ENCODE measurements at regions not wholly inside any gene's neighbourhood (a gene's known extent, or its start where the extent isn't known, plus 50 kb on each side); places are given as distances from the start of the nearest gene placed in this dataset.
A peak's percentile ranks its signal among the peaks of the same experiment; 100 is the strongest.
"Not testable (repeated sequence)": the region's sequence is repeated elsewhere in the genome, so short reads cannot be mapped to it uniquely, and the experiment has no call there.

DNA sequence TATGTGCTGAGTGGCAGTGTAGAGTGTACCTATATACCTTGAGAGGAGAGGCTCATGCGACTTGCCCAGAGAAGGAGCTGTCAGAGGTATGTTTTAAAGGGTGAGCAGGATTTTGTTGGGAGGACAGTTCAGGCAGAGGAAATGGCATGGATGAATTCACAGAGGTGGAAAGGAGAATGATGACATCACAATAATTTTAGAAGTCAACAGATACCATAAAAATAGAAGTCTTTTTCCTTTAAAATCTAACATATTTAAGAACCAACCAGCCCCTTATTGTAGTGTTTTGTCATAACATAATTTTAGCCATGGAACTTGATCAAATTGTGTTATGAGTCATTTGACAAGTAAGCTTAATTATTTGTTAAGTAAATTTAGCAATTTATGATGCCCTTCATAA is 538.1 kb upstream of the GYPC start:
- DNase-seq = no peak

DNA sequence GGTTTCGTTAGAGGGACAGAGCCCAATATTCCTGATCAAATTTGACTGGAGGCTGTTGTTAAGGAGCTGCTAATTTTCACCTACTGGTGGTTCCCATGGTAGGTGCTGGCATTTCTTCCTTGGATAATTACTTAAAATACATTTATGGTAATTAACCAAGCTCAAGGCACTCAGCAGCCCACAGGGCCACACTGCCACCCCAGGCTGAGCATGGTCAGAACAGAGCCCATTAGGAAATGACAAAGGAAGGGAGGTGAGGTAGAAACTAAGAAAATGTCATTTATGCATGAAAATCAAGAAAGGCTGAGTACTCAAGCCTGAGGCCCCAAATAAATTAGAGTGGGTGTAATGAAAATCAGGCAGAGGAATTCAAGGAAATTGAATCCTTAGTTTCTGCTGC is 510.2 kb upstream of the GYPC start:
- DNase-seq = no peak

- DNase-seq = no peak
Measured at GRCh38 chr2:126154256-126154785, 501.6 kb upstream of the GYPC start.

DNA sequence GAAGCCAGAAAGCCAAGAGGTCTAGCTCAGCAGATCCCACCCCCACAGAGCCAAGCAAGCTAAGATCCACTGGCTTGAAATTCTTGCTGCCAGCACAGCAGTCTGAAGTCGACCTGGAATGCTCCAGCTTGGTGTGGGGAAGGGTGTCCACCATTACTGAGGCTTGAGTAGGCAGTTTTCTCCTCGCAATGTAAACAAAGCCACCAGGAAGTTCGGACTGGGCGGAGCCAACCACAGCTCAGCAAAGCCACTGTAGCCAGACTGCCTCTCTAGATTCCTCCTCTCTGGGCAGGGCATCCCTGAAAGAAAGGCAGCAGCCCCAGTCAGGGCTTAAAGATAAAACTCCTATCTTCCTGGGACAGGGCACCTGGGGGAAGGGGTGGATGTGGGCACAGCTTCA is 495.0 kb upstream of the GYPC start:
- DNase-seq = not testable (repeated sequence)

DNA sequence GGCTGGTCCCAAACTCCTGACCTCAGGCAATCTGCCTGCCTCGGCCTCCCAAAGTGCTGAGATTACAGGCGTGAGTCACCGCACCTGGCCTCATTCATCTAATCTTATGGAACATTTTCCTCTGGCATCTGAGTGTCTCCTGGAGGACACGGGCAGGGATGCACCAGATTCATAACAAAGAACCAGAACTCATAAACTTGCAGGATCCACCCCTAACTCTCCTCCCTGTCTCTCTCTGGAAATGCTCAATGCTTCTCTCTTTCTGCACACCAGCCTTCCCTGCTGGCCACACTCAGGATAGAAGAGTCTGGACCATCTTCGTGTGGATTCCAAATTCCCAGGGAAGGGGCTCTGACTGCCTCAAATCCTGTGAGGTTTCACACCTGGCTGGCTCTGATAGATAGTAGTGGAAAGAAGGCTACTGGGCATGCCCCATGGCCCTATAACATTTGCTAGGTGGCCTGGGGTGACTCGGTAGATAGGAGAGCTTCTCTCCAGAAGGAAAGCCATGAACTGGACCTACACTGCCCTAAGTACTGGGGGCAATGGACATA is 483.2 kb upstream of the GYPC start:
- DNase-seq = no peak

DNA sequence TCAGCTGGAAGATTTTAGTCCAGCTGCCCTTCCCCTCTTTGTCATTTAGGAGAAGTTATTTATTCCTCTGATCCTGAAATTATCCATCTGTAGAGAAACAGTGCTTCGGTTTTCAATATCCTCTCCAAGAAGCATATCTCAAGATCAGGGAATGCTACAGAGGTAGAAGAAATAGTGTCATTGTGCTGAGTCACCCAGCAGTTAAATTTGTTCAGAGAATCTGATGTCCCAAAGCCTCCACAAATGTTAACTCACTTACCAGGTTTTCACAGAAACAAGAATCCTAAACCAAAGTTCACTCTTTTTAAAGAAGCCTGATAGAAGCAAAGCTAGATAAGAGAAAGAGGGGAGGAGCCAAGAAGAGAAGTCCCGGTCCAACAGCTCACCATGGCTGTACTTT is 480.7 kb upstream of the GYPC start:
- no peak for DNase-seq

DNA sequence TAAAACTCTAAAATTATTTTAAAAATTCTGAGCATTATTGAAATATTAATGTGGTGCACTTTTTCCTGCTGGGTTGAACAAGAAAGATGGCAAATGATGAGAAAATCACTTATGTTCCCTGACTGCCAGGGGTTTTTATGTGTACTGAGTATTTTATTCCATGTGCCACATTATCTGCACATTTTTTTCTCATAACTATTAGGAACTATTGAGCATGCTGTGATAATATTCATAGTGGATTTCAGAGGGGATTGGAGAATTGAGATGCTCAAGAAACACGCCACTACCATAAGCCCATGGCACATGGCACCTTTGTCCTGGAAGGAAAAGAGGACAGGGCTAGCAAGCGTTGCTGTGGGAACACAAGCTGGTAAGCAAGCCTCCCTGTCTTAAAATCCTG is 478.5 kb upstream of the GYPC start:
- DNase-seq = no peak

DNA sequence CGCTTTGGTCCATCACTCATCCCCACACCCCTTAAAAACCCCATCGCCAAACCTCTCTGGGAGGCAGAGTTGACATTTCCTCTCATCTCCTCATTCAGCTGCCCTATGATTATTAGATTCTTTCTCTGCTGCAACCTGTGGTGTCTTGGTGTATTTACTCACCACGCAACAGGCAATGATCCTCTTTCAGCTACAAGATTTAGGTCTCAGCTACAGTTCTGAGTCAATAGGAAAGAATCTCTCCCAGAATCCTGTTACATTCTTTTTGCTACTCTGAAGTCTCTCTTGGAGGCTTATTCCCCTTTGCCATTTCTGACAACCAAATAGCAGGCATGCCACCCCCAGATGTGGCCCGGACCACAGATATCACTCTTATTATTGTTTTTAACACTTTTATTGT is 468.3 kb upstream of the GYPC start:
- DNase-seq = no peak

GRCh38 chr2:126189527-126189926 is 466.4 kb upstream of the GYPC start:
- no peak for DNase-seq

DNA sequence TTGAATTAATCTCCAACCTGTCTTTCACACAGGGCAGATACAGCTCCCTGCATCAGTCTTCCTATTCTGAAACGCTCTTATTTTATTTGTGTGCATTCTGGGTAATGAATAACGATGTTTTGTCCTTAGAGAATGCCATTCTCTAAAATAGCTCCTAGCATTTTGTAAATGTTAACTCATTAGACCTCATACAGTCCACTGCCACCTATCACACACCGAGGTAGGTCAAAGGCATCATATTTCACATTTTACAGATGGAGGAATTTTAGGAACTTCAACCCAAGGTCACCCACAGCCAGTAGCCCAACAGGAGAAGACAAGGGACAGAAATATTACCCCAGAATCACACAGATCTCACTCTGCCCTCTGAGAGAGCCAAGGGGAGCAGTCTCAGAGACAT is 455.4 kb upstream of the GYPC start:
- DNase-seq = no peak

DNA sequence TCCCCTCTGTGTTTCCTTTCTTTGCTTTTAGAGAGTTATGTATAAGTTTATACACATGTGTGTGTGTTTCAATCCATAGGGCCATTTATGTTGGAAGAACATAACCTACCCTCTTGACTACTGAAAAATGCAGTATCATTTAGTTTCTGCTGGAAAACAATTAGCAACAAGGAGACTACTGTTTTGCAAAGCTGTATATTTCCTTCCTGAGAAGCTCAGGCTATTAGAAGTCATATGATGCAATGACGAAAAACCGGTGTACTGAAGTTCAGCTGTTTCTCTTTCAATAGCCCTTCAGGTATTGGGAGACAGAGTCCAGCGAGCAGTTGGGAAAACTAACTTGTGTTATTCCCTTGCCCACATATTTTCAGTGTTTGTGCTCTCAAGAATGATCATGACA is 447.7 kb upstream of the GYPC start:
- no peak for DNase-seq

DNA sequence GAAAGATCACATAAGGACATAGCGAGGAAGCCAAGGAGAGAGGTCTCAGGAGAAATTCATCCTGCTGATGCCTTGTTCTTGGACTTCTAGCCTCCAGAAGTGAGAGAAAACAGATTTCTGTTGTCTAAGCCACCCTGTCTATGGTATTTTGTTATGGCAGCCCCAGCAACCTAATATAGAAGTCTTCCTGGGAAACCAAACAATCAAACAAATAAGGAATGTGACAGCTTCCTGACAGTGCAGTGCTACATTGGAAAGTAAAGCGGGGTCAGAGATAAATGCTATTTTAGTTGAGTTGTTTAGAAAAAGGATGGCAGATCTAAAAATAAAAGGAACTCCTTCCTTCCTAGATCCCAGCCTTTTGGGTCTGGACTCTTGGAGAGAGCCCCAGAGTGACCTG is 443.2 kb upstream of the GYPC start:
- no peak for DNase-seq

GRCh38 chr2:126219081-126219480 is 436.9 kb upstream of the GYPC start:
- DNase-seq = no peak

DNA sequence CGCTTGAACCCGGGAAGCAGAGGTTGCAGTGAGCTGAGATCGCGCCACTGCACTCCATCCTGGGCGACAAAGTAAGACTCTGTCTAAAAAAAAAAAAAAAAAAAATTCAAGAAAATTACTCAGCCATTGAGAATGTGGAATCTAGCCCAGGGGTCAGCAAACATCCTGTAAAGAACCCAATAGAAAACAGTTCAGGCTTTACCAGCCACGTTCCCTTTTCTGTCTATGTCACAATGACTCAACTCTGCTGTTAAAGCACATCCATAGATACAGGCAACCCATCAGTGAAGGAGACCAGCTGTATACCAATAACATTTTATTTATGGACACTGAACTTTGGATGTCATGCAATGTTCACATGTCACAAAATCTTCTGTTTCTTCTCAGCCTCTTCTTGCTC is 435.6 kb upstream of the GYPC start:
- no peak for DNase-seq

DNA sequence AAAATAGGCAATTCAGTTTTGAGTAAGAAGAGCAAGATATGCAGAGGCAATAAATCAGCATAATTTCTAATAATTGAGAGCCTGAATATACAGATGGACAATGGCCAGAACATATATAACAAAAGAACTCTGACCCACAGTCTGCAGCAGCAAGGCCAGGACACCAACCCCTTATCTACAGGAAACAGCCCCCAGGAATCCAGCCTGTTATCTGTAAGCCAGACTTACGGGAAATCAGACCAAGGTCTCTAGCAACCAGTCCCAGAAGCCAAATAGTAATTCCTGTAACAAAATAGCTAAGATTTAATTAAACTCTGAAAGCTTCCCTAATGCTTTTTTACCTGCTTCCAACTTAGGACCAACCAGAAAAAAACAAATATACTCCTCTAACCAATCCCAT is 434.5 kb upstream of the GYPC start:
- DNase-seq = no peak

GRCh38 chr2:126222278-126222677 is 433.7 kb upstream of the GYPC start:
- no peak for DNase-seq

DNA sequence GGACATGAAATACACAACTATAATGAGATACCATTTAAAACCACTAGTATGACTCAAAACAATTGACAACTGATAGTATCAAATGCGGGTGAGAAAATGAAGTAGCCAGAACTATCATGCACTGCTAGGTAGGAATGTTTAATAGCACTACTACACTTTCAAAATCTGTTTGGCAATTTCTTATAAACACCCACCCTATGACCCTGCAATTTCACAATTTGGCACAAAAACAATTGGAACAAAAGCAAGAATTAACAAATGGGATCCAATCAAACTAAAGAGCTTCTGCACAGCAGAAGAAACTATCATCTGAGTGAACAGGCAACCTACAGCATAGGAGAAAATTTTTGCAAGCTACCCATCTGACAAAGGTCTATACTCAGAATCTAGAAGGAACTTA is 431.2 kb upstream of the GYPC start:
- DNase-seq = no peak

DNA sequence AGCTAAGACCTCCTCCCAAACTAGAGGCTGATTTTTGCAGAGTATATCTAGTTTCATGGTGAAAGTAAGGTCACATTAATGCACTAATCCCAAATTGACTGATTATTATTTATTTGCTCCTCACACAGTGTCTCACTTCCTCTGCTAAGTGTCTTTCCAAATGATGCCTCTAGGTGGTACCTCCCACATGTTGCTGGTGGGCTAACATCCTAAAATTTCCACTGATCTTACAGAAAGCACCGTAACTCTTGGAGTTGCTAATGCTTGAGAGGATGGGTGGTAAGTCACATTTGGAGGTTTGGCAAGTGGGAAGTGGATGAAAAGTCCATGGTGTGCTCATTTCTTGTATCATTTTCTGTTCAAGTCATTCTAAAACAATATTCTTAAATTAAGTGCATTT is 428.7 kb upstream of the GYPC start:
- DNase-seq = no peak

DNA sequence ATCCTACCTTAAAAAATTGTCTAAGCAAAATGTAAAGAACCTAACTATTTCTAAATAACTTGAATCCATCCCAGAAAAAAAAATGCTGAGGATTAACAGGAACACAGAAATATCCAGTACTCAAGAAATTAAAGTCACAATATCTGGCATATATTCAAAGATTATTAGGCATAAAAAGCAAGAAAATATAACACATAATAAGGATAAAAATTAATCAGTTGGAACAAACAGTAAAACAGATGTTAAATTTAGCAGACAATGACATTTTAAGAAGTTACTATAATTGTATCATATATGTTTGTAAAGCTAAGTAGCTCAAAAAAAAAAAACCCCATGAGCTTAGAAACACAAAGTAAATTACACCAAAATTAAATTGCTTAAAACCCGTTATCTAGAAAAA is 427.4 kb upstream of the GYPC start:
- DNase-seq = no peak

DNA sequence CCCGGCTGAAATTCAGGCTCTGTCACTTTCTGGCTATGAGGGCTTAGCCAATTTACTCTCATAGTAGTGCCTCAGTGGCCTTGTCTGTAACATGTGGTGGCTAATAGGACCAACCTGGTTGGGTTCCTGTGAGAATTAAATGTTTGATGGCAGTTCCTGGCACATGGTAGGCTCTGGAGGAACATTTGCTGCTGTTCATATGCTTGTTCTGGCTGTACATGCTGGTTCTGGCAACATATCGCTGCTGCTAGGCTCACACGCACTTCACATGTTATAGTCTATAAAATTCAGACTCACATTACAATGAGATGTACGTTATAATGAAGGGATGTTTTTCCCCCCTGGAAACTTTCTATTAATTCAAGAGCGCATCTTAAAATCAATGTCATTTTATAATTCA is 417.7 kb upstream of the GYPC start:
- no peak for DNase-seq

GRCh38 chr2:126239320-126239955 is 416.5 kb upstream of the GYPC start:
- no peak for DNase-seq

GRCh38 chr2:126241001-126241400 is 415.0 kb upstream of the GYPC start:
- no peak for DNase-seq

DNA sequence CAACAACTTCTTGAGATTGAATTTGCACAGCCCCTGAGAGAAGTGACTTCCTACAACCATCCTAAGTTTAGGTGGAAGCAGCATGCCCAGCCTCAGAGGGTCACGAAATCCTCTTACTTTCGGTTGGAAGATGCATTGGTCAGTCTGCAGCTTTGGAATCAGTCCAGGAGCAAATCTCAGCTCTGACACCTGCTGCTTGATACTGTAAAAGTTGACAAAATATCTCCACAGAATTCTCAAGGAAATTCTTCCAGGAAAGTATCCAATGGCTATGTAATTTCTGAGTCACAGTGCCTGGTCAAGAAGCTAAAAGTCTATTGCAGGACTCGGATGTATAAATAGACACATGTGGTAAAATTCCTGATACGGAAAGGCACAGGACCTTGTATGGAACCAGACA is 414.5 kb upstream of the GYPC start:
- no peak for DNase-seq

DNA sequence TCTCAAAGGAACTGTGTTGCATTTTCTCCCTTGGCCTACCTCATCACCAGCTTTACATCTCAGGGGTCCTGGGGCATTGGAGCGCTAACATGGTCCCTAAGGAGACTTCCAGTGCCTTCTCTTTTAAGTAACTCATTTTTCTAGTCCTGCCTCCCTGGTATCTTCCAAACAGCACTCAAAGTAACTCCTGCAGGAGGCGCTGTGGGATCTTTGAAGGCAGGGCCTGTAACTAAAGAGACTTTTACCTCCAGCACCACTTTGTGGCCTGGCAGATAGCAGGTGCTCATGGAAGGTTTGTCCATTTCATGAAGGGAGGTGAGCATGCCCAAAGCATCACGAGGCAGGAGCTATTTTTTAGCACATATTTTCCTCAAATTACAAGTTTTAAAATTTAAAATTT is 411.0 kb upstream of the GYPC start:
- peak; percentile 56 for DNase-seq

DNA sequence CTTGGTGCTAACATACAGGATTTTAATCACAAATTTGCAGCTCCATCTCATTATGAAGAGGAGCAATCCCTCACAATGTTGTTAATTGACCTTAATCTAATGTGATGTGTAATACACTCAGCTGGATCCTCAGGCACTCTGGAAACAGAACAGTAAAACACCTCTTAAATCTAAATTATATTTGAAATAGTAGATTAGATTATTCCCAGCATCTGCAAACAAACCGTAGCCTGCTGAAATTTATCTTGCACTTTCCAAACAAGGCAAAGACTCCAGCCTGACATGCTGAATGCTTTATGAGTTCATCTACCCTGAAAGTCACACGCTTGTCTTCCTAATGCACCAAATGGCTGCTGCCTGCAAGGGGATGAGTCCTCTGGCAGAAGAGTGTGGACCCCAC is 402.3 kb upstream of the GYPC start:
- DNase-seq = no peak

Data from NCI-H526 treated with DMSO at 0.1 percent for 48 hours (cell line).